ENCODE measurements at regions not wholly inside any gene's neighbourhood (a gene's known extent, or its start where the extent isn't known, plus 50 kb on each side); places are given as distances from the start of the nearest gene placed in this dataset.

GRCh38 chr13:106310291-106310865, 225.1 kb downstream of the EFNB2 start (continued):
- TF ChIP-seq YY1 (IDR thresholded peaks at IDR 0.05; ENCODE audit: extremely low read depth, insufficient replicate concordance, low read depth, low read length) (no peak), CTCF (IDR thresholded peaks at IDR 0.05 in 2 of 3, conservative IDR thresholded peaks at IDR 0.05 in 1 of 3; ENCODE audit: borderline replicate concordance in 1 of 3, insufficient read depth in 1 of 3, low read depth in 2 of 3, low read length in 2 of 3) (no peak), CBX3 (IDR thresholded peaks at IDR 0.05; ENCODE audit: low read depth) (no peak), EZH2phosphoT487 (IDR thresholded peaks at IDR 0.05; ENCODE audit: borderline replicate concordance) (no peak), ATF3 (IDR thresholded peaks at IDR 0.05) (no peak), RAD21 (IDR thresholded peaks at IDR 0.05; ENCODE audit: low read depth) (no peak), ELF1 (IDR thresholded peaks at IDR 0.05; ENCODE audit: borderline replicate concordance, low read depth) (no peak), JUND (IDR thresholded peaks at IDR 0.05) (no peak), POLR2AphosphoS5 (IDR thresholded peaks at IDR 0.05; ENCODE audit: low read depth, low read length) (no peak), SRF (IDR thresholded peaks at IDR 0.05; ENCODE audit: low read depth) (no peak)

GRCh38 chr13:106306748-106307277, 228.6 kb downstream of the EFNB2 start:
- H3K4me2 ChIP-seq (ENCODE audit: low read length), result no peak overlapping the region
- RAD21 ChIA-PET (ENCODE audit: low non-redundant PET in 1 of 2, low total read pairs in 2 of 2, uncharacterized antibody in 2 of 2, unreplicated experiment in 2 of 2), result no interaction called here

More at GRCh38 chr13:106306748-106307277, 228.6 kb downstream of the EFNB2 start:
- BruUV-seq (replicated peaks), result no TSS peak
- no peaks in the 10 kb centered on the region for H3K9me2 ChIP-seq (ENCODE audit: insufficient read depth)
- no peak overlapping the region for H3K27ac ChIP-seq (ENCODE audit: low read depth, low read length)
- no peak overlapping the region for H3K9ac ChIP-seq (ENCODE audit: low read length)
- no peaks in the 10 kb centered on the region for H3K27me3 ChIP-seq (ENCODE audit: insufficient read depth, low read length)
- H3K4me1 ChIP-seq (ENCODE audit: control insufficient read depth in 1 of 2, insufficient read depth in 2 of 2, low read length in 2 of 2), result no peaks in the 10 kb centered on the region
- no peaks in the 10 kb centered on the region for H3K9me3 ChIP-seq (ENCODE audit: control insufficient read depth in 1 of 2, insufficient read depth in 1 of 2, low read depth in 1 of 2, low read length in 2 of 2)
- H3K36me3 ChIP-seq (ENCODE audit: control insufficient read depth in 1 of 2, insufficient read depth in 2 of 2, low read length in 2 of 2), result no peaks in the 10 kb centered on the region
- H4K20me1 ChIP-seq (ENCODE audit: insufficient read depth), result no peaks in the 10 kb centered on the region
- DNase-seq (ENCODE audit: low read depth, low spot score) (no peak), ATAC-seq (no peak)
- H2AFZ ChIP-seq (ENCODE audit: low read depth, low read length, poor library complexity, severe bottlenecking), result no peak overlapping the region
- H3K79me2 ChIP-seq (ENCODE audit: insufficient read depth, low read length), result no peaks in the 10 kb centered on the region
- intact Hi-C loops (cut with micrococcal nuclease), result no loop called here
- ChIA-PET CTCF (no interaction called here), POLR2A (no interaction called here)
- TF ChIP-seq FOSL1 (IDR thresholded peaks at IDR 0.05; ENCODE audit: low read depth), result no peak
- TF ChIP-seq ZBTB33 (IDR thresholded peaks at IDR 0.05; ENCODE audit: extremely low read depth, insufficient replicate concordance, low read length), result no peak
- no peak for TF ChIP-seq SRF (IDR thresholded peaks at IDR 0.05; ENCODE audit: low read depth)
- TF ChIP-seq REST (IDR thresholded peaks at IDR 0.05; ENCODE audit: low read depth), result no peak
- no peak for TF ChIP-seq MAX (IDR thresholded peaks at IDR 0.05)
- no peak for TF ChIP-seq JUND (IDR thresholded peaks at IDR 0.05)
- no peak for TF ChIP-seq EZH2 (IDR thresholded peaks at IDR 0.05)
- no peak for TF ChIP-seq POLR2A (IDR thresholded peaks at IDR 0.05; ENCODE audit: borderline replicate concordance, extremely low read depth, insufficient read depth, insufficient read length)
- no peak overlapping the region for H3K4me3 ChIP-seq (replicated peaks in 1 of 2; ENCODE audit: low read depth in 1 of 2, low read length in 2 of 2)

Data from HCT116 (cell line).